ENCODE measurements at regions not wholly inside any gene's neighbourhood (a gene's known extent, or its start where the extent isn't known, plus 50 kb on each side); places are given as distances from the start of the nearest gene placed in this dataset.
"Not testable (repeated sequence)": the region's sequence is repeated elsewhere in the genome, so short reads cannot be mapped to it uniquely, and the experiment has no call there.

DNA sequence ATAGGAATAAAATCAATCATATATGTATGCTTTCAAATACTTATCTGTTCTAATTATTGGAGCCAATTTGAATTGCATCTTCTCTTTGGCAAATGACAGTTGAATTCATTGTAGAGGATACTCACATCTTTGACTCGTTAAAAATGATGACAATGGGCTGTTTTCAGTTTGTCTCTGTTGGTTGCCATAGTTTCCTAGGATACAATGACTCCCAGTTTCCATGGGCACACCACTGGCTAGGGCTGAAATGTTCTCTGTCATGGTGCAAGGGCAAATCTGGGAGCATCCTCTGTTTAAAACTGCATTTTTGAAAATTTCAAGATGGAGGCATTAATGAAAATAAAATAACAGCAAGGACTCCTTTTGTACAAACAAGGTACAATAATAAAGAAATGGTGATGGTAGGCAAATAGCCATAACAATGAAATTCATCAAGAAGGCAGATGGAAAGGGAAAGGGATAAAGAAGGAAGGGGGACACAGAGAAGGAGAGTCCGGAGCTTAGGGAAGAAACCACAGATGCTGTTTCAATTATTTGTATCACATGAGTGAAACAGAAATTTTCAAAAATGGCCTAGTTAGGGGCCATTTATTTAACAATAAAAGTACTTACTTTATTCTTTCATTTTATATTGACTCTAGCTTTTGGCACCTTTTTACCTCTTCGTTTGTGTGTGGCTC, 378.8 kb upstream of the SEMA6A start:
- H3K4me3 Mint-ChIP-seq: no peak overlapping the region
- H3K36me3 Mint-ChIP-seq: no peaks in the 10 kb centered on the region
- Histone ChIP-seq H3K36me3 (ENCODE audit: control insufficient read depth, insufficient read depth, low read length) (no peaks in the 10 kb centered on the region), H3K27me3 (ENCODE audit: control insufficient read depth, insufficient read depth, low read length) (no peaks in the 10 kb centered on the region), H3K27ac (ENCODE audit: low read length) (no peak overlapping the region), H3K4me3 (ENCODE audit: low read length) (no peak overlapping the region), H3K4me1 (ENCODE audit: control insufficient read depth, insufficient read depth, low read length) (no peaks in the 10 kb centered on the region), H3K9me3 (ENCODE audit: control insufficient read depth, insufficient read depth, low read length) (no peaks in the 10 kb centered on the region)
- DNase-seq: no peak
- no peaks in the 10 kb centered on the region for H3K27me3 Mint-ChIP-seq (ENCODE audit: low read depth in 2 of 2)
- H3K27ac Mint-ChIP-seq: no peak overlapping the region
- peaks cover under 1 to 8% of the 10 kb centered on the region in 2 donors for H3K9me3 Mint-ChIP-seq
- H3K4me1 Mint-ChIP-seq: no peaks in the 10 kb centered on the region
- no peak for TF ChIP-seq CTCF (IDR thresholded peaks at IDR 0.05)
- no peak for ATAC-seq
- 71% methylated on average over 3 of the region's 3 CpGs for WGBS (ENCODE audit: insufficient coverage)
- intact Hi-C loops (cut with micrococcal nuclease): no loop called here

GRCh38 chr5:116951219-116951618, 376.6 kb upstream of the SEMA6A start:
- no CpG with 5 or more reads among the region's 1 CpG for WGBS (ENCODE audit: insufficient coverage)
- Histone ChIP-seq H3K4me1 (ENCODE audit: control insufficient read depth, insufficient read depth, low read length) (no peaks in the 10 kb centered on the region), H3K27me3 (ENCODE audit: control insufficient read depth, insufficient read depth, low read length) (no peaks in the 10 kb centered on the region), H3K4me3 (ENCODE audit: low read length) (no peak overlapping the region), H3K9me3 (ENCODE audit: control insufficient read depth, insufficient read depth, low read length) (no peaks in the 10 kb centered on the region), H3K27ac (ENCODE audit: low read length) (no peak overlapping the region), H3K36me3 (ENCODE audit: control insufficient read depth, insufficient read depth, low read length) (no peaks in the 10 kb centered on the region)
- intact Hi-C loops (cut with micrococcal nuclease): no loop called here
- DNase-seq (no peak), ATAC-seq (no peak)
- Mint-ChIP-seq H3K9me3 (peaks cover 3 to 4% of the 10 kb centered on the region in 2 donors), H3K27me3 (ENCODE audit: low read depth in 2 of 2) (no peaks in the 10 kb centered on the region), H3K4me1 (no peaks in the 10 kb centered on the region), H3K27ac (no peak overlapping the region), H3K4me3 (no peak overlapping the region), H3K36me3 (no peaks in the 10 kb centered on the region)
- no peak for TF ChIP-seq CTCF (IDR thresholded peaks at IDR 0.05)

GRCh38 chr5:116947691-116948528, 373.3 kb upstream of the SEMA6A start:
- Mint-ChIP-seq H3K4me1 (no peaks in the 10 kb centered on the region), H3K4me3 (no peak overlapping the region), H3K27me3 (ENCODE audit: low read depth in 2 of 2) (no peaks in the 10 kb centered on the region), H3K9me3 (peaks cover 3 to 4% of the 10 kb centered on the region in 2 donors), H3K36me3 (no peaks in the 10 kb centered on the region), H3K27ac (no peak overlapping the region)
- WGBS (ENCODE audit: insufficient coverage): 57% methylated on average over 15 of the region's 15 CpGs
- H3K27me3 ChIP-seq (ENCODE audit: control insufficient read depth, insufficient read depth, low read length): no peaks in the 10 kb centered on the region
- H3K4me3 ChIP-seq (ENCODE audit: low read length): no peak overlapping the region
- ATAC-seq (peak in 2 of 3 donors; percentile 50 to 60), DNase-seq (peak; percentile 14 to 64)
- H3K36me3 ChIP-seq (ENCODE audit: control insufficient read depth, insufficient read depth, low read length): no peaks in the 10 kb centered on the region
- H3K27ac ChIP-seq (ENCODE audit: low read length): no peak overlapping the region
- intact Hi-C loops (cut with micrococcal nuclease): no loop called here
- H3K9me3 ChIP-seq (ENCODE audit: control insufficient read depth, insufficient read depth, low read length): no peaks in the 10 kb centered on the region
- TF ChIP-seq CTCF (IDR thresholded peaks at IDR 0.05): peak; percentile 7
- H3K4me1 ChIP-seq (ENCODE audit: control insufficient read depth, insufficient read depth, low read length): no peaks in the 10 kb centered on the region

GRCh38 chr5:116945613-116946382, 371.2 kb upstream of the SEMA6A start:
- H3K9me3 ChIP-seq (ENCODE audit: control insufficient read depth, insufficient read depth, low read length); ATAC-seq; H3K36me3 Mint-ChIP-seq; H3K36me3 ChIP-seq (ENCODE audit: control insufficient read depth, insufficient read depth, low read length); H3K27ac Mint-ChIP-seq; H3K4me3 Mint-ChIP-seq; H3K9me3 Mint-ChIP-seq; H3K4me1 ChIP-seq (ENCODE audit: control insufficient read depth, insufficient read depth, low read length); H3K27me3 Mint-ChIP-seq (ENCODE audit: low read depth in 2 of 2); H3K27ac ChIP-seq (ENCODE audit: low read length); DNase-seq; H3K4me3 ChIP-seq (ENCODE audit: low read length); H3K4me1 Mint-ChIP-seq; H3K27me3 ChIP-seq (ENCODE audit: control insufficient read depth, insufficient read depth, low read length); intact Hi-C loops (cut with micrococcal nuclease): not testable (repeated sequence)
- WGBS (ENCODE audit: insufficient coverage): 88% methylated on average over 17 of the region's 17 CpGs
